OCI-LY1 (cell line): ENCODE measurements at regions not wholly inside any gene's neighbourhood (a gene's known extent, or its start where the extent isn't known, plus 50 kb on each side); places are given as distances from the start of the nearest gene placed in this dataset.

Experiments used
- H2AFZ ChIP-seq: fragments of 200-600 bp; sonication (generic), shearing (Covaris generic); 2 replicates; pipeline ENCODE4 v1.6.0; 2014; ENCODE audit warnings: antibody characterized with exemption, mild to moderate bottlenecking, low read length
- H3F3A ChIP-seq: fragments of 200-600 bp; sonication (generic), shearing (Covaris generic); 2 replicates; pipeline ENCODE4 v1.6.0; 2014; ENCODE audit warnings: mild to moderate bottlenecking, antibody characterized with exemption, low read length, moderate library complexity; ENCODE audit not compliant: insufficient read depth
- H3K27ac ChIP-seq: fragments of 200-600 bp; sonication (generic); 2 replicates; pipeline ENCODE4 v1.5.1; 2014; ENCODE audit warnings: low read length, mixed run types, mild to moderate bottlenecking, low read depth; ENCODE audit not compliant: poor library complexity, severe bottlenecking
- H3K27me3 ChIP-seq: fragments of 200-600 bp; sonication (generic); 2 replicates; pipeline ENCODE4 v1.6.0; 2014; ENCODE audit warnings: antibody characterized with exemption, mild to moderate bottlenecking, low read length, moderate library complexity; ENCODE audit not compliant: insufficient read depth
- H3K36me3 ChIP-seq: fragments of 200-600 bp; sonication (generic); 2 replicates; pipeline ENCODE4 v1.6.1; 2014; ENCODE audit warnings: mild to moderate bottlenecking, antibody characterized with exemption, low read length, moderate library complexity, mixed read lengths; ENCODE audit not compliant: insufficient read depth
- H3K4me1 ChIP-seq: fragments of 200-600 bp; sonication (generic); 2 replicates; pipeline ENCODE4 v1.5.1; 2014; ENCODE audit warnings: mild to moderate bottlenecking, low read length, moderate library complexity; ENCODE audit not compliant: insufficient read depth, severe bottlenecking
- H3K4me2 ChIP-seq: fragments of 200-600 bp; sonication (generic), shearing (Covaris generic); 2 replicates; pipeline ENCODE4 v1.6.1; 2014; ENCODE audit warnings: low read length
- H3K4me3 ChIP-seq: fragments of 200-600 bp; sonication (generic); 2 replicates; pipeline ENCODE4 v1.5.1; 2014; ENCODE audit warnings: low read length, low read depth, mild to moderate bottlenecking, mixed read lengths; ENCODE audit not compliant: poor library complexity, severe bottlenecking
- H3K79me2 ChIP-seq: fragments of 200-600 bp; shearing (Covaris generic); 2 replicates; pipeline ENCODE4 v1.6.1; 2016; ENCODE audit warnings: mixed run types, low read length, mixed read lengths; ENCODE audit not compliant: insufficient read depth
- H3K9ac ChIP-seq: fragments of 200-600 bp; sonication (generic), shearing (Covaris generic); 2 replicates; pipeline ENCODE4 v1.6.1; 2014; ENCODE audit warnings: mild to moderate bottlenecking, low read length, mixed read lengths
- H3K9me2 ChIP-seq: fragments of 200-600 bp; sonication (generic), shearing (Covaris generic); 2 replicates; pipeline ENCODE4 v1.6.1; 2014; ENCODE audit warnings: low read depth, mild to moderate bottlenecking, low read length, mixed read lengths
- H3K9me3 ChIP-seq: fragments of 200-600 bp; shearing (Covaris generic); 2 replicates; pipeline ENCODE4 v1.6.1; 2014; ENCODE audit warnings: low read length, mixed read lengths
- H4K20me1 ChIP-seq: fragments of 200-600 bp; sonication (generic), shearing (Covaris generic); 2 replicates; pipeline ENCODE4 v1.6.0; 2016; ENCODE audit warnings: mild to moderate bottlenecking, low read length; ENCODE audit not compliant: insufficient read depth
- CTCF ChIP-seq: fragments of 200-600 bp; sonication (generic), shearing (Covaris generic); IDR thresholded peaks from 2 replicates; pipeline ENCODE4 v1.5.1; 2017; ENCODE audit warnings: mild to moderate bottlenecking, antibody characterized with exemption, low read length, moderate library complexity, mixed read lengths
- EZH2 ChIP-seq: fragments of 200-600 bp; sonication (generic), shearing (Covaris generic); IDR thresholded peaks from 2 replicates; pipeline ENCODE4 v1.8.0; 2017; ENCODE audit warnings: borderline replicate concordance, mixed run types, mild to moderate bottlenecking, antibody characterized with exemption, low read length, moderate library complexity, mixed read lengths

- Histone ChIP-seq H3K9me2 (no peaks in the 10 kb centered on the region), H3K4me2 (no peak overlapping the region), H3K4me1 (no peaks in the 10 kb centered on the region), H3K9ac (no peak overlapping the region), H4K20me1 (no peaks in the 10 kb centered on the region), H3K4me3 (no peak overlapping the region), H2AFZ (no peak overlapping the region), H3K79me2 (no peaks in the 10 kb centered on the region), H3K9me3 (no peaks in the 10 kb centered on the region), H3K36me3 (no peaks in the 10 kb centered on the region), H3K27me3 (no peaks in the 10 kb centered on the region), H3F3A (no peaks in the 10 kb centered on the region), H3K27ac (no peak overlapping the region)
- no peak for TF ChIP-seq CTCF
- TF ChIP-seq EZH2, result no peak
Observed at GRCh38 chr4:89400287-89401035, 92.9 kb upstream of the GPRIN3 start.

- Histone ChIP-seq H3K79me2 (no peaks in the 10 kb centered on the region), H3K4me1 (no peaks in the 10 kb centered on the region), H3K9me3 (no peaks in the 10 kb centered on the region), H3F3A (no peaks in the 10 kb centered on the region), H3K9ac (no peak overlapping the region), H3K9me2 (no peaks in the 10 kb centered on the region), H3K4me2 (no peak overlapping the region), H3K4me3 (no peak overlapping the region), H2AFZ (no peak overlapping the region), H3K36me3 (no peaks in the 10 kb centered on the region), H3K27me3 (no peaks in the 10 kb centered on the region), H3K27ac (no peak overlapping the region), H4K20me1 (no peaks in the 10 kb centered on the region)
- TF ChIP-seq EZH2, result no peak
- no peak for TF ChIP-seq CTCF
Observed at GRCh38 chr4:89398644-89399043, 91.0 kb upstream of the GPRIN3 start.

GRCh38 chr4:89398146-89398545, 90.5 kb upstream of the GPRIN3 start:
- no peak overlapping the region for H3K4me3 ChIP-seq
- no peak overlapping the region for H3K9ac ChIP-seq
- no peaks in the 10 kb centered on the region for H3K4me1 ChIP-seq
- H3K36me3 ChIP-seq, result no peaks in the 10 kb centered on the region
- TF ChIP-seq CTCF, result no peak
- no peak for TF ChIP-seq EZH2
- H3K9me3 ChIP-seq, result no peaks in the 10 kb centered on the region
- no peak overlapping the region for H3K27ac ChIP-seq
- H3F3A ChIP-seq, result no peaks in the 10 kb centered on the region
- no peak overlapping the region for H3K4me2 ChIP-seq
- no peaks in the 10 kb centered on the region for H4K20me1 ChIP-seq
- no peaks in the 10 kb centered on the region for H3K27me3 ChIP-seq
- H2AFZ ChIP-seq, result no peak overlapping the region
- H3K79me2 ChIP-seq, result no peaks in the 10 kb centered on the region
- no peaks in the 10 kb centered on the region for H3K9me2 ChIP-seq
